ENCODE measurements at regions not wholly inside any gene's neighbourhood (a gene's known extent, or its start where the extent isn't known, plus 50 kb on each side); places are given as distances from the start of the nearest gene placed in this dataset.

- no peaks in the 10 kb centered on the region for H3K27me3 ChIP-seq
- H3K27ac ChIP-seq, result no peak overlapping the region
- H3K36me3 ChIP-seq, result no peaks in the 10 kb centered on the region
- no peaks in the 10 kb centered on the region for H3K4me1 ChIP-seq
- no peak overlapping the region for H3K4me3 ChIP-seq
- no peaks in the 10 kb centered on the region for H3K9me3 ChIP-seq
- TF ChIP-seq POLR2A (IDR thresholded peaks at IDR 0.05), result no peak
- no peak for TF ChIP-seq CTCF (IDR thresholded peaks at IDR 0.05)
- no peak for DNase-seq
Measured at GRCh38 chr16:64771273-64771672, 350.6 kb downstream of the CDH11 start.

- Histone ChIP-seq H3K36me3 (no peaks in the 10 kb centered on the region), H3K4me1 (no peaks in the 10 kb centered on the region), H3K27me3 (no peaks in the 10 kb centered on the region), H3K9me3 (no peaks in the 10 kb centered on the region), H3K4me3 (no peak overlapping the region), H3K27ac (no peak overlapping the region)
- DNase-seq, result no peak
- TF ChIP-seq POLR2A (IDR thresholded peaks at IDR 0.05) (no peak), CTCF (IDR thresholded peaks at IDR 0.05) (no peak)
Measured at GRCh38 chr16:64762211-64762610, 359.7 kb downstream of the CDH11 start.

GRCh38 chr16:64754279-64754678 lies 367.6 kb downstream of the CDH11 start:
- H3K4me1 ChIP-seq, result no peaks in the 10 kb centered on the region
- no peak for TF ChIP-seq POLR2A (IDR thresholded peaks at IDR 0.05)
- no peak for TF ChIP-seq CTCF (IDR thresholded peaks at IDR 0.05)
- no peak overlapping the region for H3K27ac ChIP-seq
- DNase-seq, result no peak
- H3K36me3 ChIP-seq, result no peaks in the 10 kb centered on the region
- no peaks in the 10 kb centered on the region for H3K27me3 ChIP-seq
- H3K9me3 ChIP-seq, result no peaks in the 10 kb centered on the region
- no peak overlapping the region for H3K4me3 ChIP-seq

- Histone ChIP-seq H3K4me3 (no peak overlapping the region), H3K27ac (no peak overlapping the region), H3K36me3 (no peaks in the 10 kb centered on the region), H3K27me3 (no peaks in the 10 kb centered on the region), H3K9me3 (no peaks in the 10 kb centered on the region), H3K4me1 (no peaks in the 10 kb centered on the region)
- DNase-seq, result no peak
- TF ChIP-seq POLR2A (IDR thresholded peaks at IDR 0.05) (no peak), CTCF (IDR thresholded peaks at IDR 0.05) (no peak)
Measured at GRCh38 chr16:64751906-64752305, 370.0 kb downstream of the CDH11 start.

- H3K9me3 ChIP-seq, result no peaks in the 10 kb centered on the region
- no peak overlapping the region for H3K27ac ChIP-seq
- H3K4me3 ChIP-seq, result no peak overlapping the region
- no peaks in the 10 kb centered on the region for H3K4me1 ChIP-seq
- no peak for DNase-seq
- no peaks in the 10 kb centered on the region for H3K36me3 ChIP-seq
- TF ChIP-seq CTCF (IDR thresholded peaks at IDR 0.05) (no peak), POLR2A (IDR thresholded peaks at IDR 0.05) (no peak)
- H3K27me3 ChIP-seq, result no peaks in the 10 kb centered on the region
Measured at GRCh38 chr16:64749346-64749745, 372.5 kb downstream of the CDH11 start.

- H3K9me3 ChIP-seq, result no peaks in the 10 kb centered on the region
- H3K4me3 ChIP-seq, result no peak overlapping the region
- H3K36me3 ChIP-seq, result no peaks in the 10 kb centered on the region
- DNase-seq, result no peak
- no peaks in the 10 kb centered on the region for H3K27me3 ChIP-seq
- TF ChIP-seq POLR2A (IDR thresholded peaks at IDR 0.05) (no peak), CTCF (IDR thresholded peaks at IDR 0.05) (no peak)
- no peaks in the 10 kb centered on the region for H3K4me1 ChIP-seq
- H3K27ac ChIP-seq, result no peak overlapping the region
Measured at GRCh38 chr16:64745258-64745930, 376.5 kb downstream of the CDH11 start.
